K562 (cell line): ENCODE measurements at regions not wholly inside any gene's neighbourhood (a gene's known extent, or its start where the extent isn't known, plus 50 kb on each side); places are given as distances from the start of the nearest gene placed in this dataset.
A peak's percentile ranks its signal among the peaks of the same experiment; 100 is the strongest.

Experiments used
- ATAC-seq: fragments of 200-7000 bp; cut with Tn5 transposase; 3 replicates; pipeline ENCODE4 v1.9.1; 2020; ENCODE audit warnings: moderate library complexity
- BruUV-seq: library from RNA; stranded (reverse); fragments of 400-500 nt; replicated peaks from 2 replicates; lab custom pipeline; 2021; lab: Mats Ljungman, UMichigan
- CTCF ChIA-PET: fragments of 300-600 bp; formaldehyde crosslinking; extraction: SDS; loops from one replicate; lab custom pipeline; 2021; ENCODE audit warnings: low intra/inter-chr PET ratio; lab: Yijun Ruan, JAX
- POLR2A ChIA-PET: fragments of 300-600, 350-650 bp; sonication (Branson Sonifier 250); formaldehyde crosslinking; extraction: SDS; loops from one replicate; lab custom pipeline; 2021; ENCODE audit warnings: antibody characterized with exemption, inconsistent platforms; lab: Yijun Ruan, JAX
- DNase-seq, 4 experiments: peaks; one replicate each; pipeline versions ENCODE4 v3.0.0 to v3.0.0-alpha.2; 2011 to 2018; ENCODE audit warnings: low spot score in 3 of 4, mixed read lengths in 3 of 4; ENCODE audit errors: extremely low read depth in 1 of 4
- FAIRE-seq: peaks from 2 replicates; lab custom pipeline; 2011; peaks lifted over from hg19 to GRCh38; lab: Jason Lieb, UNC
- H2AFZ ChIP-seq: 2 replicates; pipeline ENCODE4 v1.6.0; 2011; ENCODE audit warnings: low read depth, low read length, control low read depth, inconsistent platforms
- H3K27ac ChIP-seq: fragments of 200-600 bp; 3 replicates; pipeline ENCODE4 v1.8.0; 2011; ENCODE audit warnings: low read depth, mild to moderate bottlenecking, control low read depth, inconsistent platforms, low read length, moderate library complexity, mixed read lengths; ENCODE audit errors: extremely low read depth
- H3K27me3 ChIP-seq, 2 experiments: fragments of 300-600 bp in 1 of 2; 2 replicates in 1 of 2; 3 replicates in 1 of 2; pipeline versions ENCODE4 v1.6.0 to v1.8.0; 2011; ENCODE audit warnings: inconsistent platforms in 2 of 2, low read length in 2 of 2, mild to moderate bottlenecking in 1 of 2, mixed read lengths in 1 of 2, moderate library complexity in 1 of 2; ENCODE audit not compliant: control insufficient read depth in 2 of 2, insufficient read depth in 2 of 2
- H3K36me3 ChIP-seq: fragments of 300-600 bp; 3 replicates; pipeline ENCODE4 v1.8.0; 2011; ENCODE audit warnings: mild to moderate bottlenecking, low read length, inconsistent platforms; ENCODE audit not compliant: control insufficient read depth, insufficient read depth
- H3K4me1 ChIP-seq, 2 experiments: fragments of 200-600 bp in 1 of 2; replicated peaks in 1 of 2; 2 replicates in 1 of 2; 3 replicates in 1 of 2; pipeline versions ENCODE4 v1.5.1 to v1.8.0; 2011; ENCODE audit warnings: inconsistent platforms in 2 of 2, low read length in 2 of 2, mild to moderate bottlenecking in 1 of 2, mixed read lengths in 1 of 2, moderate library complexity in 1 of 2; ENCODE audit not compliant: control insufficient read depth in 2 of 2, insufficient read depth in 2 of 2
- H3K4me2 ChIP-seq: 2 replicates; pipeline ENCODE4 v1.6.1; 2011; ENCODE audit warnings: low read length, control low read depth, inconsistent platforms, mixed read lengths; ENCODE audit not compliant: insufficient read depth
- H3K4me3 ChIP-seq: fragments of 200-600 bp; sonication (generic), shearing (Covaris generic); 2 replicates; pipeline ENCODE4 v1.5.1; 2016; ENCODE audit warnings: control low read depth, inconsistent platforms
- H3K79me2 ChIP-seq: fragments of 200-600 bp; 3 replicates; pipeline ENCODE4 v1.8.0; 2011; ENCODE audit warnings: low read length, inconsistent platforms; ENCODE audit not compliant: control insufficient read depth, insufficient read depth
- H3K9ac ChIP-seq, 2 experiments: 2 replicates each; pipeline versions ENCODE4 v1.6.0 to v1.6.1; 2011; ENCODE audit warnings: low read depth in 2 of 2, low read length in 2 of 2, control low read depth in 1 of 2, inconsistent platforms in 1 of 2, mild to moderate bottlenecking in 1 of 2, mixed read lengths in 1 of 2; ENCODE audit not compliant: insufficient read depth in 1 of 2
- H3K9me1 ChIP-seq: one replicate; pipeline ENCODE4 v1.6.0; 2011; ENCODE audit warnings: inconsistent platforms, mild to moderate bottlenecking, low read length, moderate library complexity; ENCODE audit not compliant: control insufficient read depth, insufficient read depth
- H3K9me3 ChIP-seq: replicated peaks from 2 replicates; pipeline ENCODE4 v1.5.1; 2011; ENCODE audit warnings: low read depth, low read length, inconsistent platforms; ENCODE audit not compliant: control insufficient read depth, insufficient read depth
- H4K20me1 ChIP-seq: replicated peaks from 2 replicates; pipeline ENCODE4 v1.6.1; 2011; ENCODE audit warnings: low read length, inconsistent platforms, mixed read lengths; ENCODE audit not compliant: control insufficient read depth, insufficient read depth
- ARID3A ChIP-seq: IDR thresholded peaks from 2 replicates; pipeline ENCODE4 v1.6.1; 2012; ENCODE audit warnings: low read depth, low read length, improper control_type of control experiment, borderline replicate concordance
- ETV1 ChIP-seq: fragments of 450-650 bp; conservative IDR thresholded peaks from 2 replicates; pipeline ENCODE4 v1.6.1; 2016; ENCODE audit warnings: missing genetic modification characterization, control low read depth, low read depth, missing compliant biosample characterization
- EWSR1 ChIP-seq: fragments of 450-650 bp; IDR thresholded peaks from 2 replicates; pipeline ENCODE4 v1.6.1; 2018; ENCODE audit warnings: borderline replicate concordance, mild to moderate bottlenecking, low read depth, moderate library complexity; ENCODE audit not compliant: partially characterized antibody
- KAT2B ChIP-seq: IDR thresholded peaks from one replicate; pipeline ENCODE4 v1.6.1; 2012; ENCODE audit warnings: low read depth, mild to moderate bottlenecking, control low read depth, inconsistent platforms, low read length, moderate library complexity
- KLF16 ChIP-seq: IDR thresholded peaks from 2 replicates; pipeline ENCODE4 v1.6.1; 2016; ENCODE audit warnings: antibody characterized with exemption
- NCOA2 ChIP-seq, 2 experiments: fragments of 450-650 bp; IDR thresholded peaks; 2 replicates each; pipeline ENCODE4 v1.6.1; 2018; ENCODE audit warnings: mild to moderate bottlenecking in 2 of 2, moderate library complexity in 1 of 2; ENCODE audit not compliant: partially characterized antibody in 2 of 2
- NFIX ChIP-seq: fragments of 250-450 bp; sonication (Bioruptor Pico); IDR thresholded peaks from 2 replicates; pipeline ENCODE4 v1.4.0; 2020; ENCODE audit warnings: low read depth, mild to moderate bottlenecking, moderate library complexity
- PCBP1 ChIP-seq: fragments of 200-400 bp; formaldehyde crosslinking; IDR thresholded peaks from 2 replicates; pipeline ENCODE4 v1.6.1; 2018; ENCODE audit warnings: mild to moderate bottlenecking, low read depth, low read length; ENCODE audit not compliant: poor library complexity, severe bottlenecking
- RCOR1 ChIP-seq, 2 experiments: IDR thresholded peaks; 2 replicates each; pipeline ENCODE4 v1.6.1; 2012; ENCODE audit warnings: low read depth in 2 of 2, low read length in 2 of 2, borderline replicate concordance in 1 of 2, improper control_type of control experiment in 1 of 2
- SMAD3 ChIP-seq: fragments of 450-650 bp; formaldehyde crosslinking; conservative IDR thresholded peaks from 2 replicates; pipeline ENCODE4 v1.4.0; 2020; ENCODE audit warnings: mild to moderate bottlenecking
- STAT5B ChIP-seq: fragments of 250-450 bp; sonication (Bioruptor Pico); IDR thresholded peaks from 2 replicates; pipeline ENCODE4 v1.8.0; 2021; ENCODE audit warnings: mild to moderate bottlenecking, inconsistent platforms
- TBP ChIP-seq: optimal IDR thresholded peaks from 2 replicates; pipeline ENCODE3; 2011; ENCODE audit warnings: low read depth, low read length, improper control_type of control experiment
- U2AF1 ChIP-seq: fragments of 200-400 bp; formaldehyde crosslinking; optimal IDR thresholded peaks from 2 replicates; pipeline ENCODE3; 2017; ENCODE audit warnings: mild to moderate bottlenecking, low read depth, low read length, moderate library complexity
- ZHX1 ChIP-seq: fragments of 150-350 bp; conservative IDR thresholded peaks from 2 replicates; pipeline ENCODE4 v1.6.1; 2014; ENCODE audit warnings: low read length
- ZNF239 ChIP-seq: fragments of 250-450 bp; sonication (Bioruptor Pico); IDR thresholded peaks from 2 replicates; pipeline ENCODE4 v1.4.0; 2020; ENCODE audit warnings: mild to moderate bottlenecking
- ZNF24 ChIP-seq: fragments of 450-650 bp; IDR thresholded peaks from 2 replicates; pipeline ENCODE4 v1.6.1; 2016
- ZNF586 ChIP-seq: fragments of 450-650 bp; formaldehyde crosslinking; conservative IDR thresholded peaks from 2 replicates; pipeline ENCODE4 v1.4.0; 2020; ENCODE audit warnings: mild to moderate bottlenecking, moderate library complexity
- ZNF76 ChIP-seq: fragments of 250-450 bp; sonication (Bioruptor Pico); IDR thresholded peaks from 2 replicates; pipeline ENCODE4 v1.4.0; 2020; ENCODE audit warnings: mild to moderate bottlenecking, moderate library complexity, borderline replicate concordance
- WGBS: fragments of 100-300 bp; shearing (Covaris generic); methylation state at CpG from one replicate; pipeline ENCODE4 v1.1.6; 2016; ENCODE audit warnings: low coverage, mixed read lengths; ENCODE audit not compliant: insufficient coverage; ENCODE audit errors: missing lambda C conversion rate; 5-methylcytosine and 5-hydroxymethylcytosine counted together
- in situ Hi-C: fragments of 300-500 bp; cut with MboI; formaldehyde crosslinking; loops from 4 replicates; pipeline ENCODE4 v1.15.0; 2018; ENCODE audit warnings: inconsistent platforms, mixed read lengths
- intact Hi-C: fragments of 100-400 bp; cut with micrococcal nuclease; formaldehyde crosslinking; loops from 2 replicates; pipeline ENCODE4 v1.14.2; 2022

- TF ChIP-seq NCOA2 (IDR thresholded peaks at IDR 0.05; ENCODE audit: partially characterized antibody in 2 of 2) (no peak), KAT2B (no peak), ZNF239 (CRISPR knock-in tag) (no peak), TBP (no peak), ZHX1 (no peak)
These were observed 57.0 kb upstream of the TARBP1 start (continued) for GRCh38 chr1:234535763-234536515.

- H3K27ac ChIP-seq = no peak overlapping the region
- CTCF ChIA-PET = interaction anchor here (0.6 kb wide), 1 partner anchor 52 kb away, joined by 3 read pairs; no protein-coding TSS in a partner anchor
- no peaks in the 10 kb centered on the region for H4K20me1 ChIP-seq
- TF ChIP-seq ZNF24 = no peak
- no peak for TF ChIP-seq SMAD3
- no peak for TF ChIP-seq ZNF586 (CRISPR knock-in tag)
- TF ChIP-seq KLF16 = no peak
- no peak for TF ChIP-seq RCOR1 (IDR thresholded peaks at IDR 0.05; ENCODE audit: borderline replicate concordance in 1 of 2, low read depth in 2 of 2, low read length in 2 of 2)
- no peak for TF ChIP-seq PCBP1
- no peak for TF ChIP-seq NFIX
- no peak for TF ChIP-seq U2AF1
- no peak for TF ChIP-seq STAT5B (CRISPR knock-in tag)
- no peak for TF ChIP-seq ARID3A
- TF ChIP-seq ETV1 (tag) = no peak
- no peak for TF ChIP-seq EWSR1
- no peak for TF ChIP-seq ZNF76 (CRISPR knock-in tag)
These were observed 56.2 kb upstream of the TARBP1 start for GRCh38 chr1:234535218-234535617.

More at GRCh38 chr1:234535218-234535617, 56.2 kb upstream of the TARBP1 start:
- no peak overlapping the region for H3K4me2 ChIP-seq
- H3K9ac ChIP-seq = no peak overlapping the region
- no peak overlapping the region for H3K4me3 ChIP-seq
- peaks cover 5 to 6% of the 10 kb centered on the region in 2 experiments; a peak in 2 of 5 replicates for H3K4me1 ChIP-seq
- H3K9me1 ChIP-seq = no peaks in the 10 kb centered on the region
- ATAC-seq = no peak
- FAIRE-seq = no peak
- no peak for DNase-seq
- POLR2A ChIA-PET = no interaction called here
- no TSS peak for BruUV-seq
- no peaks in the 10 kb centered on the region for H3K36me3 ChIP-seq
- intact Hi-C loops = no loop called here
- no peaks in the 10 kb centered on the region for H3K27me3 ChIP-seq
- H3K9me3 ChIP-seq = no peaks in the 10 kb centered on the region
- peak overlapping the region; percentile 2; the same call in 1 of the 2 replicates for H2AFZ ChIP-seq
- H3K79me2 ChIP-seq = no peaks in the 10 kb centered on the region
- 47% methylated on average over 7 of the region's 7 CpGs for WGBS
- in situ Hi-C loops = no loop called here
